ENCODE measurements at regions not wholly inside any gene's neighbourhood (a gene's known extent, or its start where the extent isn't known, plus 50 kb on each side); places are given as distances from the start of the nearest gene placed in this dataset.

DNA sequence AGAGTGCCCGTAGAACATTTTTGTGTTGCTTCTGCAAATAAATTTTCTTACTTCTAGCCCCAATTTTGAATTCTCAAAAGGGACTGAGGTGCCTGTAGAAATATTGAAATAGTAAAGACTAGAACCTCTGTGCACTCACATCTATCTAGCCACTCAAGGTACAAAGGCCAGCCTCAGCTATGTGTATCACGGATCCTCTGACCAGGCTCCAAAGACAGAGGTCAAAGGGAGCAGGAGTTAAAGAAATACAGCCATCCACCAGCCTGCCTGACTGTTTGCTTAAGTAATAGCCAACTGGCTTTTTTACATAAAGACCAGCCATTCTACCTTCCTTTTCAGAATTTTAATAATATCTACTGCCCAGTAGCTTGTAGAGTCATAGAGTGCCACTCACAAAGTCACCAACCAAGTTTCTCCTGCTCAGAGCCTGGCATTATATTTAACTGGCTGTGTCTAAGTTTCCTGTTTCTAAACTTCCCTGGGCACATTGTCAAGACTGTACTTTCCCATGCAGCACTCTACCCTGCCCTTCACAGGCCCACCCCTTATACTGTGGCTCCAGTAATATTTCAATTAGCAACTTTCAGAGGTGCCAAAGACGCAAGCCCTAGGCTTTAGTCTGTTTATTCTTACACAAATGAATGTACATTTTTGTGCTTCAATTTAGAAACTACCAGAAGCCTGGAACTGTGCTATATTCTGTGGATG, 338.3 kb upstream of the NT5C1B start:
- H3K27me3 ChIP-seq = no peaks in the 10 kb centered on the region
- 88 to 91% (median 91%) methylated on average over 3 of the region's 3 CpGs for WGBS, 3 donors
- H3K9me3 ChIP-seq = no peaks in the 10 kb centered on the region
- no peaks in the 10 kb centered on the region for H3K36me3 ChIP-seq
- H3K27ac ChIP-seq = no peak overlapping the region
- TF ChIP-seq EP300 (IDR thresholded peaks at IDR 0.05) = no peak
- no peak for TF ChIP-seq CTCF (IDR thresholded peaks at IDR 0.05)
- no peak for TF ChIP-seq POLR2A (IDR thresholded peaks at IDR 0.05)
- H3K4me3 ChIP-seq = no peak overlapping the region
- intact Hi-C loops (cut with DNase I) = no loop called here
- H3K4me1 ChIP-seq (ENCODE audit: insufficient read depth) = no peaks in the 10 kb centered on the region
- no peak for DNase-seq

- no peak for DNase-seq
- H3K4me3 ChIP-seq = no peak overlapping the region
- no peaks in the 10 kb centered on the region for H3K27me3 ChIP-seq
- TF ChIP-seq CTCF (IDR thresholded peaks at IDR 0.05) (no peak), POLR2A (IDR thresholded peaks at IDR 0.05) (no peak), EP300 (IDR thresholded peaks at IDR 0.05) (no peak)
- intact Hi-C loops (cut with DNase I) = no loop called here
- H3K27ac ChIP-seq = no peak overlapping the region
- no peaks in the 10 kb centered on the region for H3K4me1 ChIP-seq (ENCODE audit: insufficient read depth)
- no peaks in the 10 kb centered on the region for H3K36me3 ChIP-seq
- WGBS, 3 donors = 87 to 95% (median 95%) methylated on average over 9 of the region's 9 CpGs
- no peaks in the 10 kb centered on the region for H3K9me3 ChIP-seq
These were observed 337.5 kb upstream of the NT5C1B start for GRCh38 chr2:18926631-18927524.

- Histone ChIP-seq H3K27ac (no peak overlapping the region), H3K36me3 (no peaks in the 10 kb centered on the region), H3K9me3 (no peaks in the 10 kb centered on the region), H3K4me3 (no peak overlapping the region), H3K27me3 (no peaks in the 10 kb centered on the region), H3K4me1 (ENCODE audit: insufficient read depth) (no peaks in the 10 kb centered on the region)
- intact Hi-C loops (cut with DNase I) = no loop called here
- TF ChIP-seq CTCF (IDR thresholded peaks at IDR 0.05) (no peak), EP300 (IDR thresholded peaks at IDR 0.05) (no peak), POLR2A (IDR thresholded peaks at IDR 0.05) (no peak)
- DNase-seq = no peak
- WGBS, 3 donors = 25 to 35% (median 31%) methylated on average over 2 of the region's 2 CpGs
These were observed 335.9 kb upstream of the NT5C1B start for GRCh38 chr2:18925296-18925695.

GRCh38 chr2:18924886-18925285, 335.5 kb upstream of the NT5C1B start:
- Histone ChIP-seq H3K4me3 (no peak overlapping the region), H3K4me1 (ENCODE audit: insufficient read depth) (no peaks in the 10 kb centered on the region), H3K27me3 (no peaks in the 10 kb centered on the region), H3K9me3 (no peaks in the 10 kb centered on the region), H3K27ac (no peak overlapping the region), H3K36me3 (no peaks in the 10 kb centered on the region)
- TF ChIP-seq CTCF (IDR thresholded peaks at IDR 0.05) (no peak), EP300 (IDR thresholded peaks at IDR 0.05) (no peak), POLR2A (IDR thresholded peaks at IDR 0.05) (no peak)
- intact Hi-C loops (cut with DNase I) = no loop called here
- no peak for DNase-seq
- WGBS, 3 donors = 6 to 18% (median 8%) methylated on average over 1 of the region's 1 CpG

Data from ovary (tissue), 7 donors.